GM19328 (cell line): ENCODE measurements at regions not wholly inside any gene's neighbourhood (a gene's known extent, or its start where the extent isn't known, plus 50 kb on each side); places are given as distances from the start of the nearest gene placed in this dataset.

Source experiments
- ATAC-seq: cut with Tn5 transposase; IDR thresholded peaks from one replicate; pipeline ENCODE4 v1.9.1; 2021; ENCODE audit warnings: mild to moderate bottlenecking, moderate library complexity; ENCODE audit not compliant: unreplicated experiment

DNA sequence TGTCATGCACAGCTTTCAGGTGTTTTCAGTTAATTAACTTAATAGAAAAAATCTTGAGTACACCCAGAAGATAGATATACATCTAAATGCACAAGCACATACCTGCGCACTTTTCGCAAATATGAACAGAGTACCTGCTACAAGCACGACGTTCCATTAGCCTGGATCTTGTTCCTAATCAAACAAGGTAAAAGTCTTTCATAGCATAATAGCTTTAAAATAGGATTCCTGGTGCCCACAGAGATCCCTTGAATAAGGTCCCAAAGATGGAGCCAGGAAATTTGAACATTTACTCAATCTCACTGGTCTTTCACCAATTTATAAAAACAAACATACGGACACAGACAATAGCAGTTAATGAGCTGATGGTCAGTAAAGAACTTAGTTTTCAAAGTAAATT is 689.8 kb upstream of the CHORDC1 start:
- ATAC-seq, result no peak

DNA sequence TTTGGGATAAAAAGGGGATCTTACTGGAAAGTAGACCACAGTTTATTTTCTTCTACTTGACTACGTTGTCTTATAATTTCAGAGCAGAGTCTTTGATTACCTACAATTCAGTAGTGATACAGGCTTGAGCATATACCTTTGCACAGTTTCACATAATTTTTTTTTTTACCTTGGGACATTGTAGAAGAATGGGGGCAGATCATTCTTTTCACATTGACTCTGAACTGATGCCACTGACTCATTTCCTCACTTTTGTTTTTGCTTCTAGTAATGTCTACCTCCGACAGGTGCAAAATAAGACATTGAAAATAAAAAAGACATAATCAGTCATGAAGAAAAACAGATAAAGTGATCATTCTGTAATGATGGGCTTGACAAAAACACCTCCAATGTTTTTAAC is 688.3 kb upstream of the CHORDC1 start:
- ATAC-seq, result no peak

DNA sequence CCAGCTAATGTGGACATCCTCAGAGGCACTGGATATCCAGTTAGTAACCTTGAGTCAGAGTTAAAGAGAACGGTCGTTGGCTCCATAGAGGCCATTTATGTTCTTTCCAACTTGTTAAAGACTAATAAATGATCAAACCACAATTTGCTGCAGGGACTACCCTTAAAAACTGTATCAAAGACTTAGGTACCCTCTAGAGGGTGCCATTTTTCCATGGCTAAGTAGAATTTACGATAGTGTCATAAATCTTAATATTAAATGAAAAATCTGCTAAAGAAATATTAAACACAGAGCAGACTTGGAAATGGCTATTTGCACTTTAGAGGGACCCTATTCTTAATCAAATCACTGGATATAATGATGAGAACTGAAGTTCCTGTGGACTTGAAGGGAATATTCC is 685.2 kb upstream of the CHORDC1 start:
- ATAC-seq, result no peak

- no peak for ATAC-seq
These were observed 673.0 kb upstream of the CHORDC1 start for GRCh38 chr11:90895850-90896249.

DNA sequence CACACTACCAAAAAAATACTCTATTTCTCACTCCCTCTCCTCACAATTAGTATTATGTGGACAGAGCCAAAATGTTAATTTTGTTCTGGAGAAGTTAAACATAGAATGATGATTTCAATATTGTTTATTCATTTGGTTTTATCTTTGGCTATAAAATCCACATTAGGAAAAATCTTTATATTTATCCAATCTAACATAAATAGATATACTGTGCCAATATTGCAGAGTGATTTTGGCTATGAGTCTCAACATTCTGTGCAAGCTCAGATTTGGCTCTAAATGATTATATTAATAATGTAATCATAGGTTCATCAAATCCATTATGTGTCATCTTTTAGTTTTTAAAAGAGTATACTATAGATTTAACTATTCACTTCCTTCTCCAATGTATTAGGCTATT is 667.5 kb upstream of the CHORDC1 start:
- no peak for ATAC-seq

DNA sequence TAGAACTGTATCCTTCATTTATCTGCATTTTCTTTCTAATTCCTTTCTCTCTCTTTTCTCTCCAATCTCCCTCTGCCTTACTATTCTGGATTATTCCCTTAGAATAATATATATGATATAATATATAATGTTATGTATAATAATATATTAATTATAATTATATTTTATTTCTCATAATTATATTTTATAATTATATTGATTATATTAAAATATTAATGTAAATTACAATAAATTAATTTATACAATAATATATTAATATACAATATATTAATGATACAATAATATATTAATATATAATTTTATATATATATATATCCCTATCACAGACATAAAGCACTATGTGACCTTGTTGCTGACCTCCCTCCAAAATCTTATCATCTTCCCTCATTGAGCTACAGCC is 661.3 kb upstream of the CHORDC1 start:
- no peak for ATAC-seq

DNA sequence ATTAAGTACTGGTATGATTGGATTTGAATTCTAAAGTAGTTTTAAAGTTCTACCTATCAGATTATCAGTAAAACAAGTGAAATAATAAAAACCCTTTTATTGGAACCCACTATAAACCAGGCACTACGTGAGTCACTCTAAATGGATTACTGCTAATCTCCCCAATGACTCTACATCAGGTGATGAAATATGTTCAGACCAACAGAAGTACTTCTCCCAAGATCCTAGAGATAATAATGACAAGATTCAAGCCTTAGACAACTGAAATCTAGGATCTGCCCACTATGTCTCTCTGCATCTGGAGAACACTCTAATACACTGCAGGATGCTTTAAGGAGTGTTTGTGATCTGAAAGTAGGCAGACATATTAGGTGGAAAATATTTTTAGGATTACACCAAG is 652.1 kb upstream of the CHORDC1 start:
- no peak for ATAC-seq

GRCh38 chr11:90874281-90874680 is 651.4 kb upstream of the CHORDC1 start:
- ATAC-seq, result no peak

GRCh38 chr11:90867416-90867815 is 644.6 kb upstream of the CHORDC1 start:
- ATAC-seq, result no peak

- ATAC-seq, result no peak
These were observed 633.9 kb upstream of the CHORDC1 start for GRCh38 chr11:90856790-90857189.

DNA sequence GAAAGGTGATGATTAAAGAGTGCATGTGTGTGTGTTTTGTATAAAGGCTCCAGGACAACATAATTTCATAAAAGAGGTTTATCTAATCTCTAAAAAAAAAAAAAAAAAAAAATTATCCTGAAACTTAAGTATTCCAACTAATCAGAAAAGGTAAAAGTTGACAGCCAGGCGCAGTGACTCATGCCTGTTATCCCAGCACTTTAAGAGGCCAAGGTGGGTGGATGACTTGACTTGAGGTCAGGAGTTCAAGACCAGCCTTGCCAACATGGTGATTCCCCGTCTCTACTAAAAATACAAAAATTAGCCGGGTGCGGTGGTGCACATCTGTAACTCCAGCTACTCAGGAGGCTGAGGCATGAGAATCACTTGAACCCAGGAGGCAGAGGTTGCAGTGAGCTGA is 632.7 kb upstream of the CHORDC1 start:
- no peak for ATAC-seq

DNA sequence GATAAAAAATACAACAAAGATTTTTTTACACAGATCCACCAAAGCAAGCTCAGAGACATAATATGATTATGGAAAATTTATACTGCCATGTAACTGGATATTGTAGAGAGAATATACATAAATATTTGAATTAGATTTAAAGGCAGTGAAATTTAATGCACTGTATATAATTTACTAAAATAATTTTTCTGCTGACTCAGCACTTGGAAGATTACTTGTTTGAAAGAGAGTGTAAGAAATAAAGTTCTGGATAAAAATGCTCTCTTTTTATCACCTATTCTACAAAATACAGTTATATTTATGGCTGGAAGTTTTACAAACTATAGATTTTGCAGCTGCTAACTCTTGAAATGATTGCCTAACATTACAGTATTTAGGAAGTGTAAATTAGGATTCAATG is 628.3 kb upstream of the CHORDC1 start:
- ATAC-seq, result no peak

- ATAC-seq, result no peak
These were observed 626.5 kb upstream of the CHORDC1 start for GRCh38 chr11:90849312-90849711.

GRCh38 chr11:90847268-90847886 is 624.5 kb upstream of the CHORDC1 start:
- ATAC-seq, result no peak

DNA sequence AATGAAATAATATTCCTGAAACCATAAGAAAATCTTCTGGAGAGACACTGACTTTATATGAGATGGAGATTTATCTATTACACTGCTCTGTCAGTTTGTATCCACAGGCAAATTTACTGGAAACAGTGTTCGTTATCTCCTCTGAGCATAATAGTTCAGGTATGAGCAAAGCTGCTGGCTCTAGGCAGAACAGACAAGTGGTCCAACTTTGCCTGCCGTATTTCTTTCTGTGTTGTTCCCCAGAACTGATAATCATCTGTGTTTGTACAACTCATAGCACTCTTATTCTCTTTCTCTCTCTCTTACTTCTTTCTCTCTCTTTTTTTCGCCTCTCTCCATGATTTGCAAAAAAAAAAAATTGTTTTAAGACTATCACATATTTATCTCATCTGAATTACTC is 623.8 kb upstream of the CHORDC1 start:
- no peak for ATAC-seq

- ATAC-seq, result no peak
These were observed 623.0 kb upstream of the CHORDC1 start for GRCh38 chr11:90845799-90846198.

DNA sequence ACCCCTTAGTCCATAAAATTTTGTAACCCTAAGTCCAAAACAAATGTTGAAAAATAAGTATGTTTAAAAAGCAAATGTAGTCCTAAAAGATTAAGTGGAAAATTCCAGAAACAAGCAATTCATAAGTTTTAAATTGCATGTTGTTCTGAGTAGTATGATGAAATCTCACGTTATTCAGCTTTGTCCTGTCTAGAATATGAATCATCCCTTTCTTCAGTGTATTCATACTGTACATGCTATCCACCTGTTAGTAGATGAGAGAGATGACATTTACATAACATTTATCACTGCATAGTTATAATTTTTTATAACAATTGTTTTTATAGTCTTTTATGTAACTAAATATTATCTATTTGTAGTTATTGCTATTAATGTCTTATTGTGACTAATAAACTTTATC is 622.3 kb upstream of the CHORDC1 start:
- no peak for ATAC-seq

DNA sequence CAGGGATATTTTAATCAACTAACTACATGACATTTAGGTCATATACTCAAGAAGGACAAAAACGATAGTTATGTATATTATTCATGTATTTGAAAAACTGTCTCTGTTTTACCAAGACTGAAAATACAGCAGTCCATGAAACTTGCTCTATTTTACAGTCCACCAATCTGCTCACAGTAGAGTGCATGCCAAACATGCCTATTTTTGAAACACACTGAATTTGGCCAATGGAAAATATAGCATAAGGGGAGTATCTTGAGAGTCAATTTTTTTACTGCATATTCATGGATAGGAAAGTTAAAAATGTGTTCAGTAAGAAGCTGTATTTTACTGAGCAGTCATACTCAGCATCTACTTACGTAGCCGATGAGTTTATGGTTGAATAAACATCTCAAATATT is 621.2 kb upstream of the CHORDC1 start:
- ATAC-seq, result no peak

DNA sequence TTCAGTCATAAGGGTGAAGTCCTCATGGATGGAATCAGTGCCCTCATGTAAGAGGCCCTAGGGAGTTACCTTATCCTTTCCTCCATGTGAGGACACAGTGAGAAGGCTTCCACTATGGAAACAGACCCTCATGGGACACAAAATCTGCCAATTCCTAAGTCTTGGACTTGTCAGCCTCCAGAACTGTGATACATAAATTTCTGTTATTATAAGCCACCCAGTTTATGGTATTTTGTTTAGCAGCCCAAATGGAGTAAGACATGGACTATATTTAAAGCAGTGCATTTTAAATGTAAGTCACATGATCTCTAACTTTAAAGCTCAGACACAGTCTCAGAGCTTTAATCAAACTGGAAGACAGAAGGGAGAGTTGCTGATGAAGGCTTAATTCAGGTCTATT is 619.8 kb upstream of the CHORDC1 start:
- no peak for ATAC-seq

- ATAC-seq, result no peak
These were observed 617.2 kb upstream of the CHORDC1 start for GRCh38 chr11:90840071-90840470.

- no peak for ATAC-seq
These were observed 613.2 kb upstream of the CHORDC1 start for GRCh38 chr11:90836031-90836430.

GRCh38 chr11:90823446-90823845 is 600.6 kb upstream of the CHORDC1 start:
- ATAC-seq, result no peak

DNA sequence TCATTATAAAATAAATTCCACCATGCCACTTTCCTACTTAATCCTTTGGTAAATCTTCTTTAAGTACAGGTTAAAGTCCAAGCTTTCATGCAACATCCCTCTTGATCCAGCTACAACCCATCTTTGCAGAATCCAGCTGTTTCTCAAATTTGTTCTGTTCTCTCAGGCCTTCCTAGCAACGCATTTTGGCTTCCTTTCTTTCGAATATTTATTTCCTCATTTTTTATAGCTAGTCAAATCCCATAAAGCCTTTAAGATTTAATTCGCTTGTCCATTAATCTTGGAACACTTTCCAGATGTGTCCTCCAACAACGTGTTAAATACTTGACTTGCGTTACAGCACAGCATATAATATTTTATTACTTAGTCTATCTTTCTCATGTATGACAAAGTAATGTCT is 600.1 kb upstream of the CHORDC1 start:
- no peak for ATAC-seq
